SIG-M5 (cell line): ENCODE measurements at regions not wholly inside any gene's neighbourhood (a gene's known extent, or its start where the extent isn't known, plus 50 kb on each side); places are given as distances from the start of the nearest gene placed in this dataset.

Experiments
- DNase-seq: peaks from one replicate; lab custom pipeline; 2025; lab: John Stamatoyannopoulos, UW

GRCh38 chr4:178037459-178038214 is 595.4 kb upstream of the AGA start:
- no peak for DNase-seq

GRCh38 chr4:178056996-178057395 is 614.8 kb upstream of the AGA start:
- no peak for DNase-seq

DNA sequence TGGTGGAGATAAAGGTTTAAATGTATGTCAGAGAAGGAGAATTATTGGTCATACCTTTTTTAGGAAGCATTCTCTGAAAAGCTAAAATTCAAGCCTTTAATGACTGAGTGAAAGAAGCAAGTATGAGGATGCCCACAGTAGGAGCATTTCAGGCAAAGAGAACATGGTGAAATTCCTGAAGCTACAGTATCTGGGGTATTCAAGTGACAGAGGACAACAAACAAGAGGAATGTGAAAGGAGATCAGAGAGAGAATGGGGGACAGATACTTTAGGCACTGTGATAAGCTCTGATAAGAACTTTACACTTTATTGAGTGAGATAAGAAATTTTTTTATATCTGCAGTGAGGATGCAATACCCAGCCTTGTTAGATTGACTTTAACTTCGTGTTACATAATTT is 621.3 kb upstream of the AGA start:
- DNase-seq, result no peak

DNA sequence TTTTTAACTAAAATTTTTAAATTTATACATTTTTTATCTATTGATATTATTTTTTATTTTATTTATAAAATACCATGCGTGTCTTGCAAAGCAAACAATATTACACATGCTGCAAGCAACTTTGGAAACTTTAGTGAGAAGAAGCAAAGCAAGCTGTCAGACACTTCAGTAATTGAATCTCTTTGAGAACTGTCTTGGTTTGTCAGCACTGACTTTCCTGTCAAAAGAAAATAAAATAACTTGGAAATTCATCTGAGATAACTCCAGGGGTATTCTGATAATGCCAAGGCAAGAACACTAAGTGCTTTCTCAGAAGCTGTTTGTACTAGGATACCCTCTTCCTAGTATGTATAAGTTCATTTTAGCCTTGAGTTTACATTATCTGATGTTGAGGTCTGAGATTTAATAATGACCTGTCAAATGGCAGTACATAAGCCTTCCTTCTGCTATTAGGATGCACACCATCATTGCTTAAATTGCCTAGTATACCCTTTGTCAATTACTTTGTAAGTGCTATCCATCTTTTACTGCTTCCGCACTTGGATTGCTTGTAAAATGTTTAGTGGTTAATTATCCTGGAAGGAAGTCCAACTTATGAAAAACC is 624.2 kb upstream of the AGA start:
- no peak for DNase-seq

DNA sequence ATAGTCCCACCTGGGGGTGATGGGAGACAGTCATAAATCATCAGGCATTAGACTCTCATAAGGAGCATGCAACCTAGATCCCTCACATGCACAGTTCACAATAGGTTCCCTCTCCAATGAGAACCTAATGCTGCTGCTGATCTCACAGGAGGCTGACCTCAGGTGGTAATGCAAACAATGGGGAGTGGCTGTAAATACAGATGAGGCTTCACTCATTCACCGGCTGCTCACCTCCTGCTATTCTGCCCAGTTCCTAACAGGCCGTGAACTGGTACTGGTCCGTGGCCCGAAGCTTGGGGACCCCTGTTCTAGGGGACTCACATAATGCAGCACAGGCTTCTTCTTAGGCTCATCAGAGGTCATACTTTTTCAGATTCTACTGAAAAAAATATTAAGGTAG is 625.9 kb upstream of the AGA start:
- no peak for DNase-seq

GRCh38 chr4:178070163-178070562 is 627.9 kb upstream of the AGA start:
- no peak for DNase-seq

GRCh38 chr4:178080312-178080711 is 638.1 kb upstream of the AGA start:
- no peak for DNase-seq

DNA sequence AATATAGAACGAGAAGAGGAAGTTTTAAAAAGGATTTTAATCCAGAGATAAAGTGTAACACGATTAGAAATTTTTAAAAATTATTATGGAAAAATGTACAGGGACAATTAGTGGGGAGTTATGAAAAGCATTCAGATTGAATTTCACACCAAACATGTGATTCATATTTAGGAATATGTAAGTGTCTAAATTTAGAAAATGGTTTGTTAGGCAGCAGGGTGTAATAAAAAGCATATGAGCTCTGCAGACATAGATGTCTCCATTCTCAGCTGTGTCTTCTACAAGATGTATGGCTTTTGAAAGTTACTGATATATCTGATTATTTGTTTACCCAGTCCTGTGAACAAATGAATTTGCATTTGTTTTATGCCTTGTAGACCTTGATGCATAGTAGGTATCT is 638.9 kb upstream of the AGA start:
- no peak for DNase-seq

DNA sequence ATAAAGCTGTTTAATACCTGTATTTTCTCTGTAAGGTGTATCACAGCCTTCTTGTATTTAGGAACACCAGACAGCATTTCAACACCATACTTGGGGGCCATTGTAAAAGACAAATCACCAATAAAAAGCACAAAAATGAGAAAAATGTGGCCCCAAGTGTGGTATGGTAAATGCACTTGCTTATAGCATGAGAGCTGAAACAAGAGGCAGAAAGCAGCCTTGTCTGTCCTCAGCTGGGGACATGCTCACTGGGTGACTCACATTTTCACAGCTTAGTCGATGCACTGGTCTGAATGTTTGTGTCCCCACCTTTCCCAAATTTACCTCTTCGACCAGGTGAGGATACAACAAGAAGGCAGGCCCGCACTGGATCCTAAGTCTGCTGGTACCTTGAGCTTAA is 639.7 kb upstream of the AGA start:
- no peak for DNase-seq

DNA sequence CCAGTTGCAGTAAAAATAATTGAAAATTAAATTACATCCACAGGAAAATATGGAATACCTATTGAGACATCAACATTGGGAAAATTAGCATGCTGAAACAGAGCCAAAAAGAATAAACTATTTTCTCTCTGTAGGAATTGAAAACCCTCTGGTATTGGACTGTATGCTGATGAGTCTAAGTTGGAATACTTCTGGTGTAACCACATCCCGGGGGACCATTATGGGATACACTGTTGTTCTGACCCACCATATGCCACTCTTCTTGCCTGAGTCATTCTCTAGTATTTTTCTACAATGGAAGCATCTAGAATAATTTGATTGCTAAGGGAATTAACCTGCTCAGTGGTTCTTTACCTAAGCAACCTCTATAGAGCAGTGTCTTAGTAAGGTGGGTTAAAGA is 640.7 kb upstream of the AGA start:
- DNase-seq, result no peak

- no peak for DNase-seq
These were observed 641.7 kb upstream of the AGA start for GRCh38 chr4:178083968-178084367.

DNA sequence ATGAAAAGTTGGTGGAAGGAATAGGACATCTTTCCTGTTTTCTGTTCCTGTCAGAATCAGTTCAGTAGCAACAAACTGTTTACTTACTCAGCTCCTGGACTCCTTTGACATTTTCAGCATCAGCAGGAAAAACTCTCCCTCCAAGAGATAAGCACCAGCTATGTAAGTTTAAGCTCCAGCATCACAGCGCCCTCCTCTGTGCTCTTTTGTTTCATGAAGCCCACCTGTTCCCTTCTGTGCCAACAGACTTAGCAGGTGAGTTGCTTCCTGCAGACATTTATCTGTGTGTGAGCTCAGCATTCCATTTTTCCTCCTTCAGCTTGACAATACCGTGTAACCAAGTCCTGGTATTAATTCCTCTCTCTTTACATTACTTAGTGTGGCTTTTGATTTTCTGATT is 644.1 kb upstream of the AGA start:
- no peak for DNase-seq

DNA sequence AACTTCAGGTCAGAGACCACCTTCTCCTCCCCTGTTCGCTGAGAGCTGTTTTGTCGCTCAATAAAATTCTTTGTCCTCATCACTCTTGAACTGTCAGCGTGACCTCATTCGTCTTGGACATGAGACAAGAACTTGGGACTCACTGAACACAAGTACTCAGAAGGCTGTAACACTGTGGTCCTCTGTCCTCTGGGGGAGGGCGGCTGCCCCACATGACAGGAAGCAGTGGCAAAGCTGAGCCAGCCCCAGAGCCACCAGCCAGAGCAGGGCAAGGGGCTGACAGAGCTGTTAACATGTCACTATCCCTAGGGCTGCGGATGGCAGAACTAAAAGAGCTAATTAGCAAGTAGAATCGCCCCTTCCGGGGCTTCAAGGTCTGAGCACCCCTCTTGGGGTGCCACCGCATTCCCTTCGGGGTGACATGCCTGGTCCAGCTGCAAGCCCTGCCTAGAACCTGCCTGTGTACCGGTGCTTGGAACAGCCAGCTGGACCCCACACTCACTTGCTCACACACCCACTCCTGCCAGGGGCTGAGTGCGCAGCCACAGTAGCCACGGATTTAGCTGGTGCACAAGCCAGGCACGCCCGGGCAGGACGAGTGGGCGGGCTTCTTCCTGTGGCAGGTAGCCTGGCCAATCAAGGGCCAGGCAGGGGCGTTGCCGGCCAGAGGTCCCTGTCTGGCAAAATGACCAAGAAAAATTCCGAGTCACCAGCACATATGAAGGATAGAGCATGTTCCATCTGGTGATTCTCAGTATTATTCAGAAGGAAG is 648.6 kb upstream of the AGA start:
- no peak for DNase-seq

DNA sequence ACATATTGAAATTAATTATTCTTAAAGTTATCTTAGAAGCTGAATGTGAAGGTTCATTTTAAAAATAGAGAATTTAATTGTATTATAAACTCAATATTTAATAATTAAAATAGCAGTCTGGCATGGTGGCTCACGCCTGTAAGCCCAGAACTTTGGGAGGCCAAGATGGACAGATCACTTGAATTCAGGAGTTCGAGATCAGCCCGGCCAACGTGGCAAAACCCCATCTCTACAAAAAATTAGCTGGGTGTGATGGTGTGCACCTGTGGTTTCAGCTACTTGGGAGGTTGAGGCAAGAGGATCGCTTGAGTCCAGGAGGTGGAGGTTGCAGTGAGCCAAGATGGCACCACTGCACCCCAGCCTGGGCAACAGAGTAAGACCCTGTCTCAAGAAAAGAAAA is 659.9 kb upstream of the AGA start:
- no peak for DNase-seq

GRCh38 chr4:178105242-178105641 is 663.0 kb upstream of the AGA start:
- DNase-seq, result no peak

GRCh38 chr4:178136736-178137345 is 694.6 kb upstream of the AGA start:
- no peak for DNase-seq

DNA sequence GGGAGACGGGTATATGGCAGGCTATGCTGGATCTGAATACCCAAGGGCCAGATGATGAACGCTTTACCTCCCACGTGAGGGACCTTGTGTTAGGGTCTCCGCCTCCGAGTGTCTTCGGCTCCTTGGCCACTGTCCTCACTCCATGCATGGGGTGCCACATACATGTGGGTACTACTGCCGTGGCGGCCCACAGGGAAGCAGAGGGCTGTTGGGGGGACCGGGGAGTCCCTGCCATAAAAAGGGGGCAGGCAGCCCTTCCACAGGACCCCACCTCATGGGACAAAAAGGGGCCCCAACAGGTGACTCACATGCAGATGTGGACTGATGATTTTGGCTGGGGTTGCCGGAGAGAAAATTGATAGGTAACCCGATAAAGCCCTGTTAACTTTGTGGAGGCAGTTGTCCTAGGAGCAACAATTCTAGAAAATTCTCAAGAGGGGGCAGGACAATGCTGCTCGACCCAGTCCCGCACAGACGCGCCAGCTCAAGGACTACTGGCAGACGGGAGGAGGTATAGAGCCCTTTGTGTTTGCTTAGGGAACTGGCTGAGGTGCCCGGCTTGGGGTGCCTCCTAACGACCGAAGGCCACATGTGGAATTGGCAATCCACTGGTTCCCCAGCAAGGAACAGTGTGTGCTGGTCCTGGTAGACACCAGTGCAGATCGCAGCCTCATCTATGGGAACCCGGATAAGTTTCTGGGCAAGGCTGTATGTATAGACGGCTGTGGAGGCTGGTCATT is 695.7 kb upstream of the AGA start:
- no peak for DNase-seq

DNA sequence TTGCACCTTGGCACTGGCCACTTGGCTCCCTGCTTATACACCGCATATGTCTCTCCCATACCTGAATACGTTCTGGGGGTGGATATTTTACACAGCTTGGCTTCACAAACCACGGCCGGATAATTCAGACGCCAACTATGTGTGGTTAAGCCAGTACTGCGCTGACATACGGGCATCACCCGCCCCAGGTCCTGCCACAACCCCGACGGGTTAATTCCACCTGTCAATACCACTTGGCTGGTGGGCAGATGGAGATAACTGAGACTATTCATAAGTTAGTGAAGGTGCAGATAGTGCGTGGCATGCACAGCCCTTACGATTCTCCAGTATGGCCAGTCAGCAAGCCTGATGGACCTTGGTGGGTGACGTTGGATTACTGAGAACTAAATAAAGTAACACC is 696.3 kb upstream of the AGA start:
- DNase-seq, result no peak

GRCh38 chr4:178140326-178140915 is 698.2 kb upstream of the AGA start:
- DNase-seq, result no peak

DNA sequence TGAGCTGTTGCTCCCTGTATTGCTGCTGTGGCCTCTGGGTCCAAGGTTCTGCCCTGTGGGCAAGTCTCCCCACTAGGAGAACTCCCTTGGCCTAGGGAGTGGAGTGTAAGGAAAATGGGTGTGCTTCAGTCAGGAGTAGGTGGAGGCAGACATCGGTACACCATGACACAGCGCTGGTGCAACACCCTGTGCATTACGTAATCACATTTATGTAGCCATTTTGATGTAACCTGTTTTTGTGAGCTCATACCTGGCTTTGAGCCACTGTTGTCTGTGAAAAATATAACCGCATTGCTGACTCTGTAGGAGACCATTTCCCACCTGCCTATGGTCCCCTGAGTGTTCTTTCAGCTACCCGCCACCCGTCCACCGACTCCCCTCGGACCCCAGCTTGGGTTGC is 700.5 kb upstream of the AGA start:
- DNase-seq, result no peak

DNA sequence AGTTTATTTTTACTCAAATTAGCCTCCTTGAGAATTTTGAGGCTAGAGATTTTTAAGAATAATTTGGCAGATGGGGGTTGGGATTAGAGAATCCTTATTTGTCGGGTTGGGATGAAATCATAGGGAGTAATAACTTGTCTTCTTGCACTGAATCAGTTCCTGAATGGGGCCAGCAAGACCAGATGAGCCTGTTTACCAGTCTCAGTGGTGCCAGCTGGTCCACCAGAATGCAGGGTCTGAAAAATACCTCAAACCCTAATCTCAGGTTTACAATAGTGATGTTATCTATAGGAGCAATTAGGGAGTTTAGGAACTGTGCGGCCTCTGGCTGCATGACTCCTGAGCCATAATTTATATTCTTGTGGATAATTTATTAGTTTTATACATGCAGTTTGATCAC is 705.9 kb upstream of the AGA start:
- DNase-seq, result no peak
